B cell (primary cell): ENCODE measurements at regions not wholly inside any gene's neighbourhood (a gene's known extent, or its start where the extent isn't known, plus 50 kb on each side); places are given as distances from the start of the nearest gene placed in this dataset.

Experiments used
- CTCF ChIP-seq: fragments of 200-600 bp; IDR thresholded peaks from one replicate; pipeline ENCODE4 v1.8.0; 2022; ENCODE audit warnings: antibody characterized with exemption, mild to moderate bottlenecking
- EZH2 ChIP-seq: IDR thresholded peaks from 2 replicates; pipeline ENCODE4 v1.6.1; 2012; ENCODE audit warnings: borderline replicate concordance, low read depth, mild to moderate bottlenecking, moderate library complexity, low read length; ENCODE audit not compliant: insufficient read depth, poor library complexity, severe bottlenecking

GRCh38 chr9:17082343-17083064, 52.3 kb upstream of the CNTLN start:
- TF ChIP-seq CTCF (no peak), EZH2 (no peak)
